Naive B cell (primary cell): ENCODE measurements at regions not wholly inside any gene's neighbourhood (a gene's known extent, or its start where the extent isn't known, plus 50 kb on each side); places are given as distances from the start of the nearest gene placed in this dataset.

Source experiments
- ATAC-seq, 2 donors: fragments of 150-1000 bp; cut with Tn5 transposase; 2 replicates each; pipeline ENCODE4 v1.10.0; 2021; ENCODE audit warnings: low read depth in 2 of 2, mild to moderate bottlenecking in 2 of 2, moderate library complexity in 2 of 2
- DNase-seq: peaks from one replicate; pipeline ENCODE4 v3.0.0; 2022
- H3K27ac Mint-ChIP-seq, 6 donors: one replicate each; pipeline ENCODE4 v1.8.0; 2020 to 2022; ENCODE audit warnings: mild to moderate bottlenecking in 6 of 6, mixed read lengths in 6 of 6, moderate library complexity in 5 of 6, inconsistent platforms in 2 of 6
- H3K27me3 Mint-ChIP-seq, 3 donors: one replicate each; pipeline ENCODE4 v1.8.0; 2021 to 2022; ENCODE audit warnings: mixed read lengths in 3 of 3, mild to moderate bottlenecking in 1 of 3
- H3K36me3 Mint-ChIP-seq, 2 donors: one replicate each; pipeline ENCODE4 v1.8.0; 2020 to 2022; ENCODE audit warnings: mixed read lengths in 2 of 2, inconsistent platforms in 1 of 2, mild to moderate bottlenecking in 1 of 2
- H3K4me1 Mint-ChIP-seq, 3 donors: one replicate each; pipeline ENCODE4 v1.8.0; 2020 to 2022; ENCODE audit warnings: mixed read lengths in 3 of 3, inconsistent platforms in 1 of 3, mild to moderate bottlenecking in 1 of 3, moderate library complexity in 1 of 3
- H3K4me3 Mint-ChIP-seq, 8 donors: one replicate each; pipeline ENCODE4 v1.8.0; 2020 to 2022; ENCODE audit warnings: mild to moderate bottlenecking in 8 of 8, mixed read lengths in 8 of 8, moderate library complexity in 8 of 8, inconsistent platforms in 2 of 8
- H3K9me3 Mint-ChIP-seq, 7 donors: one replicate each; pipeline ENCODE4 v1.8.0; 2020 to 2022; ENCODE audit warnings: mixed read lengths in 7 of 7, mild to moderate bottlenecking in 5 of 7, inconsistent platforms in 2 of 7, moderate library complexity in 1 of 7

DNA sequence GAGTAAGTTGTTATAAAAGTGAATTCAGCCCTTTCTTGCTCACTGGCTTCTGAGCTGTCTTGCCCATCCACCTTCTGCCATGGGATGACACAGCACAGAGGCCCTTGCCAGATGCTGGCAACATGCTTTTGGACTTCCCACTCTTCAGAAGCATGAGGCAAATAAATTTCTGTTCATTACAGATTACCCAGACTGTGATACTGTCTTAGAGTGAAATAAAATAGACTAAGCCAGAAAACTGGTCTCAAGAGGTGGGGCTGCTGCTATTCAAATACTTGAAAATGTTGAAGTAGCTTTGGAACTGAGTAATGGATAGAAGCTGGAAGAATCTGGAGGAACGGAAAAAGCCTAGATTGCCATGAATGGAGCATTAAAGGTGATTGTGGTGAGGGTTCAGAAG is 170.4 kb downstream of the ZMAT3 start:
- ATAC-seq (no peak), DNase-seq (no peak)
- no peaks in the 10 kb centered on the region for H3K4me1 Mint-ChIP-seq
- H3K9me3 Mint-ChIP-seq, result no peaks in the 10 kb centered on the region
- no peak overlapping the region for H3K4me3 Mint-ChIP-seq
- peak overlapping the region in 1 of 6 donors; percentile 58 for H3K27ac Mint-ChIP-seq
- no peaks in the 10 kb centered on the region for H3K36me3 Mint-ChIP-seq
- no peaks in the 10 kb centered on the region for H3K27me3 Mint-ChIP-seq

DNA sequence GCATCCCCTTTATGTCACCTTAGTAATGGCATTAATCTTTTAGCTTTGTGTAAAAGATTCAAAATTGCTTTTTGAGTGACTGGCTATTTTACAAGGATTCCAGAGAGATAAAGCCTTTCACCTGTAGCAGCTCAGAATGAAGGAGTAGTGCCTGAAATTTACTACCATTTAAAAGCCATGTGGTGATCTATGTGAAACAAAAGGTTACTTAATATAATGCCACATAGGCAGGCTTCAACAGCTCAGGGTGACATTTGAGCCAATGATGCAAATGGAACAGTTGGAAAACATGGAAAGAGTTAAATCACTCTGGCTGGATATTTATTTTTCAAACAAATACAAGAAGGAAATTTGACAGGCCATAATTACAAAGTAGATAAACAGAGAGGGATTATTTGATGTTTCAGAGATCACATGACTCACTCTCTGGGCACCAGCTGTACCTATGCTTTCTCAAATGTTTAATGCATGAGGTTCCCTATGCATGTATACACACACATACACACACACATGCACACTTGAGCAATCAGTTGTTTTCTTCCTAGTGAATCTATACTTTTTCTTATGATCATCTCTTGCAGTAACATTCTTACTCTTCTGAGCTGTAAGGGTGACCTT is 171.5 kb downstream of the ZMAT3 start:
- H3K4me1 Mint-ChIP-seq, result no peaks in the 10 kb centered on the region

DNA sequence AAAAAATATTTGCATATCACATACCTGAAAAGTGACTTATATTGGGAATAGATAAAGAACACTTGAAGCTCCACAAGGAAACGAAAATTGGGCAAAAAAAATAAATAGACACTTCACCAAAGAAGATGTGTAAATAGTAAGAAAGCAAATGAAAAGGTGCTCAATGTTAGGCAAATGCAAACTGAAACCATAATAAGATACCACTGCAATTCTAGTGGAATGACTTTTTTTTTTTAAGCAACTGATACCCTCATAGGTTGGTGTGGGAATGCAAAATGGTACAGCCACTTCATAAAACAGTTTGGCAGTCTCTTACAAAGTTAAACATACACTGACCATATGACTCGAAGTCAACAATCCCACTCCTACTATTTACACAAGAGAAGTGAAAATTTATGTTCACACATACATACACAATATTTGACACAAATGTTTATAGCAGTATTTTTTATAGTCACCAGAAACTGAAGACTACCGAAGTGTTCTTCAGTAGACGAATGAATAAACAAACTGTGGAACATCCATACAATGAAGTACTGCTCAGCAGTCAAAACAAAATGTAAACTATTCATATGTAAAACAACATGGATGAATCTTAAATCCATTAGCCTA is 176.3 kb downstream of the ZMAT3 start:
- Mint-ChIP-seq H3K27me3 (no peaks in the 10 kb centered on the region), H3K27ac (no peak overlapping the region), H3K36me3 (peaks cover 0 to 2% of the 10 kb centered on the region in 2 donors), H3K4me3 (no peak overlapping the region), H3K4me1 (no peaks in the 10 kb centered on the region), H3K9me3 (peaks cover 0 to 15% (median 6%) of the 10 kb centered on the region in 7 donors)
- ATAC-seq (no peak), DNase-seq (no peak)

More for the DNA sequence above, 171.5 kb downstream of the ZMAT3 start:
- no peak overlapping the region for H3K27ac Mint-ChIP-seq
- no peaks in the 10 kb centered on the region for H3K36me3 Mint-ChIP-seq
- ATAC-seq, result no peak
- DNase-seq, result no peak
- no peaks in the 10 kb centered on the region for H3K27me3 Mint-ChIP-seq
- H3K4me3 Mint-ChIP-seq, result no peak overlapping the region
- H3K9me3 Mint-ChIP-seq, result no peaks in the 10 kb centered on the region
